ENCODE measurements at regions not wholly inside any gene's neighbourhood (a gene's known extent, or its start where the extent isn't known, plus 50 kb on each side); places are given as distances from the start of the nearest gene placed in this dataset.

DNA sequence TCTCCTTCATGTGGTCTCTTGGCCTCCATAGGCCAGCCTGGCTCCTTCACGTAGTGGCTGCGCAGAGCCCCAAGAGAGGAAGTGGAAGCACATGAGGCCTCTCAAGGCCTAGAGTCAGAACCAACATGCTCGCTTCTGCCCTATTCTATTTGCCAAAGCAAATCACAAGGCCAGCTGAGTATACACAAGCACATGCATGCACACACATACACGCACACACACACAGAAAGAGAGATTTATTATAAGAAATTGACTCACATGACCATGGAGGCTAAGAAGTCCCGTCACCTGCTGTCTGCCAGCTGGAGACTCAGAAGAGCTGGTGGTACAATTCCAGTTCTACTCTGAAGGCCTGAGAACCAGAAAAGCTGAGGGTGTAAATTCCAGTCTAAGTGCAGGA lies 64.3 kb upstream of the NRP1 start:
- Histone ChIP-seq H2AFZ (ENCODE audit: low read length) (no peak overlapping the region), H3K27ac (ENCODE audit: insufficient read depth, low read length) (no peak overlapping the region), H4K20me1 (ENCODE audit: control insufficient read depth, extremely low read depth, insufficient read depth, low read length) (no peaks in the 10 kb centered on the region), H3K4me3 (replicated peaks in 1 of 4; ENCODE audit: control extremely low read depth in 1 of 4, insufficient read depth in 1 of 4, low read depth in 3 of 4, low read length in 4 of 4) (no peak overlapping the region), H3K4me2 (ENCODE audit: extremely low read depth, insufficient read depth, low read length) (no peak overlapping the region), H3K4me1 (ENCODE audit: control insufficient read depth, extremely low read depth, insufficient read depth, low read length) (no peaks in the 10 kb centered on the region), H3K9me3 (ENCODE audit: control insufficient read depth, insufficient read depth, low read depth, low read length) (no peaks in the 10 kb centered on the region), H3K79me2 (ENCODE audit: control insufficient read depth, insufficient read depth, low read length) (no peaks in the 10 kb centered on the region), H3K27me3 (ENCODE audit: control insufficient read depth, insufficient read depth, low read length) (no peaks in the 10 kb centered on the region), H3K36me3 (ENCODE audit: control insufficient read depth, insufficient read depth, low read length) (no peaks in the 10 kb centered on the region), H3K9ac (ENCODE audit: insufficient read depth, low read length) (no peak overlapping the region)
- DNase-seq (ENCODE audit: low read depth in 2 of 2) = no peak
- TF ChIP-seq CTCF (conservative IDR thresholded peaks at IDR 0.05 in 1 of 2, IDR thresholded peaks at IDR 0.05 in 1 of 2; ENCODE audit: low read depth in 1 of 2, low read length in 2 of 2) (no peak), EZH2 (IDR thresholded peaks at IDR 0.05; ENCODE audit: low read length, missing control alignments) (no peak)

- no peaks in the 10 kb centered on the region for H3K79me2 ChIP-seq (ENCODE audit: control insufficient read depth, insufficient read depth, low read length)
- H3K9me3 ChIP-seq (ENCODE audit: control insufficient read depth, insufficient read depth, low read depth, low read length) = no peaks in the 10 kb centered on the region
- H3K4me1 ChIP-seq (ENCODE audit: control insufficient read depth, extremely low read depth, insufficient read depth, low read length) = no peaks in the 10 kb centered on the region
- H3K4me2 ChIP-seq (ENCODE audit: extremely low read depth, insufficient read depth, low read length) = no peak overlapping the region
- no peak overlapping the region for H3K4me3 ChIP-seq (replicated peaks in 1 of 4; ENCODE audit: control extremely low read depth in 1 of 4, insufficient read depth in 1 of 4, low read depth in 3 of 4, low read length in 4 of 4)
- DNase-seq (ENCODE audit: low read depth in 2 of 2) = no peak
- no peak overlapping the region for H2AFZ ChIP-seq (ENCODE audit: low read length)
- no peak overlapping the region for H3K9ac ChIP-seq (ENCODE audit: insufficient read depth, low read length)
- H3K27ac ChIP-seq (ENCODE audit: insufficient read depth, low read length) = no peak overlapping the region
- H4K20me1 ChIP-seq (ENCODE audit: control insufficient read depth, extremely low read depth, insufficient read depth, low read length) = no peaks in the 10 kb centered on the region
- no peaks in the 10 kb centered on the region for H3K27me3 ChIP-seq (ENCODE audit: control insufficient read depth, insufficient read depth, low read length)
- no peak for TF ChIP-seq EZH2 (IDR thresholded peaks at IDR 0.05; ENCODE audit: low read length, missing control alignments)
- no peak for TF ChIP-seq CTCF (conservative IDR thresholded peaks at IDR 0.05 in 1 of 2, IDR thresholded peaks at IDR 0.05 in 1 of 2; ENCODE audit: low read depth in 1 of 2, low read length in 2 of 2)
- H3K36me3 ChIP-seq (ENCODE audit: control insufficient read depth, insufficient read depth, low read length) = no peaks in the 10 kb centered on the region
Measured at GRCh38 chr10:33396938-33397337, 62.5 kb upstream of the NRP1 start.

DNA sequence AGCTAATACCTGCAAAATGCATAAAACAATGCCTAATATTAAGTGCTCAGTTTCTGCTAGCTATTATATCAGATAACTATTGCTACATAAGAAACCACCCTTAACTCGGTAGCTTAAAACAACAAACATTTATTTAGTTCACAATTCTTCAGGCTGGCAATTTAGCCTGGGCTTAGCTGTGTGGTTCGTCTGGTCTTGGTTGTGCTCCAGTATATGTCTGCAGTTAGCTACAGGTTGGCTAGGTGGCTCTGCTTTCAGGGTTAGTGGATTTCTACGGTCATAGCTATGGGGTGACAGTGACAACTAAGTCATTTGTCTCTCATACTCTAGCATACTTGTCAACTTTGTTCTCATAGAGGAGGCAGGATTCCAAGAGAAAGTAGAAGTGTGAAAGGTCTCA lies 61.8 kb upstream of the NRP1 start:
- no peak for DNase-seq (ENCODE audit: low read depth in 2 of 2)
- H3K27me3 ChIP-seq (ENCODE audit: control insufficient read depth, insufficient read depth, low read length) = no peaks in the 10 kb centered on the region
- TF ChIP-seq CTCF (conservative IDR thresholded peaks at IDR 0.05 in 1 of 2, IDR thresholded peaks at IDR 0.05 in 1 of 2; ENCODE audit: low read depth in 1 of 2, low read length in 2 of 2) (no peak), EZH2 (IDR thresholded peaks at IDR 0.05; ENCODE audit: low read length, missing control alignments) (no peak)

More for the DNA sequence above, 61.8 kb upstream of the NRP1 start:
- H3K27ac ChIP-seq (ENCODE audit: insufficient read depth, low read length) = no peak overlapping the region
- no peaks in the 10 kb centered on the region for H4K20me1 ChIP-seq (ENCODE audit: control insufficient read depth, extremely low read depth, insufficient read depth, low read length)
- H3K9me3 ChIP-seq (ENCODE audit: control insufficient read depth, insufficient read depth, low read depth, low read length) = no peaks in the 10 kb centered on the region
- H3K9ac ChIP-seq (ENCODE audit: insufficient read depth, low read length) = no peak overlapping the region
- H3K4me3 ChIP-seq (replicated peaks in 1 of 4; ENCODE audit: control extremely low read depth in 1 of 4, insufficient read depth in 1 of 4, low read depth in 3 of 4, low read length in 4 of 4) = no peak overlapping the region
- H3K4me2 ChIP-seq (ENCODE audit: extremely low read depth, insufficient read depth, low read length) = no peak overlapping the region
- H2AFZ ChIP-seq (ENCODE audit: low read length) = no peak overlapping the region
- H3K36me3 ChIP-seq (ENCODE audit: control insufficient read depth, insufficient read depth, low read length) = no peaks in the 10 kb centered on the region
- H3K4me1 ChIP-seq (ENCODE audit: control insufficient read depth, extremely low read depth, insufficient read depth, low read length) = no peaks in the 10 kb centered on the region
- H3K79me2 ChIP-seq (ENCODE audit: control insufficient read depth, insufficient read depth, low read length) = no peaks in the 10 kb centered on the region
